ENCODE measurements at regions not wholly inside any gene's neighbourhood (a gene's known extent, or its start where the extent isn't known, plus 50 kb on each side); places are given as distances from the start of the nearest gene placed in this dataset.

DNA sequence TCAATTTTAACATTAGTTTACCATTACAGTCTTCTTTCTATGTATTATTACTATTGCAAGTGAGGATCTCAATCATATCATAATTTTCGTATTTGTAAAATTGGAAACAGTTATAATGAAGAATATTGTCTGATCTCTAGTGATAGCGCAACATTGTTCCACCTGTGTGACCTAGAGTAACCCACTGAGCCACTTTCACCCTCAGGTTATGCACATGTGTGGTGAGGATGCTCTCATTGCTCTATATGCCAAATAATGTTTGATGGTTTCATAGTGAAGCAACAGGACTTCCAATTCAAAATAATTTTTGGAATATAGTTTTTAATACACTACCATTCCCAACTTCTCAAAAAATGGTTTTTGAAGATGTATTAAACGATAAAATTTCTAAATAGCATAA, 603.1 kb upstream of the MAN1A1 start:
- Histone ChIP-seq H4K5ac (ENCODE audit: insufficient read length, low read depth, low read length) (no peak overlapping the region), H3K36me3 (ENCODE audit: control insufficient read depth in 2 of 4, insufficient read depth in 4 of 4, low read length in 3 of 4) (no peaks in the 10 kb centered on the region), H2BK5ac (ENCODE audit: low read depth, low read length) (no peak overlapping the region), H4K91ac (replicated peaks; ENCODE audit: insufficient read length, low read length) (no peak overlapping the region), H4K20me1 (replicated peaks in 1 of 2; ENCODE audit: control insufficient read depth in 1 of 2, insufficient read depth in 2 of 2, low read length in 2 of 2) (no peaks in the 10 kb centered on the region), H3K9me3 (ENCODE audit: insufficient read depth in 2 of 2, low read depth in 1 of 2, low read length in 1 of 2) (no peaks in the 10 kb centered on the region), H3K27ac (ENCODE audit: low read depth, low read length) (no peak overlapping the region), H3K4ac (replicated peaks; ENCODE audit: insufficient read length, low read depth, low read length) (no peak overlapping the region), H2BK12ac (ENCODE audit: low read depth, low read length) (no peak overlapping the region), H3K9ac (replicated peaks in 1 of 4; ENCODE audit: extremely low read depth in 1 of 4, low read depth in 3 of 4, low read length in 3 of 4) (no peak overlapping the region), H3K56ac (replicated peaks; ENCODE audit: insufficient read length, low read depth, low read length) (no peak overlapping the region), H3K79me2 (ENCODE audit: control insufficient read depth in 1 of 2, insufficient read depth in 2 of 2, low read length in 2 of 2) (no peaks in the 10 kb centered on the region), H3K27me3 (replicated peaks in 1 of 4; ENCODE audit: control insufficient read depth in 3 of 4, extremely low read depth in 1 of 4, insufficient read depth in 3 of 4, low read length in 3 of 4) (no peaks in the 10 kb centered on the region), H2BK20ac (ENCODE audit: low read length) (no peak overlapping the region), H2AFZ (ENCODE audit: low read length) (no peak overlapping the region), H4K8ac (ENCODE audit: extremely low read depth, insufficient read depth, low read length) (no peak overlapping the region), H3K18ac (ENCODE audit: extremely low read depth, low read length) (no peak overlapping the region), H3K4me1 (replicated peaks in 1 of 4; ENCODE audit: control insufficient read depth in 3 of 4, insufficient read depth in 4 of 4, low read length in 3 of 4) (peaks cover 0 to 7% (median 3%) of the 10 kb centered on the region in 4 experiments; a peak in 6 of 7 replicates), H2AK5ac (ENCODE audit: low read depth, low read length) (no peak overlapping the region), H3K4me2 (ENCODE audit: insufficient read depth in 1 of 2, low read depth in 2 of 2, low read length in 2 of 2) (no peak overlapping the region), H3K14ac (ENCODE audit: insufficient read length) (no peak overlapping the region), H2BK120ac (replicated peaks; ENCODE audit: low read depth, low read length) (no peak overlapping the region), H3K23me2 (ENCODE audit: low read depth, low read length) (no peaks in the 10 kb centered on the region), H3K4me3 (ENCODE audit: extremely low read depth in 1 of 4, insufficient read depth in 2 of 4, low read depth in 3 of 4, low read length in 4 of 4) (no peak overlapping the region), H3K23ac (ENCODE audit: insufficient read length) (no peak overlapping the region), H2BK15ac (ENCODE audit: low read length) (no peak overlapping the region), H3K79me1 (ENCODE audit: low read depth, low read length) (no peaks in the 10 kb centered on the region)
- POLR2A ChIA-PET (ENCODE audit: partially characterized antibody): no interaction called here
- DNase-seq (ENCODE audit: low read depth in 1 of 2, low spot score in 2 of 2) (no peak), FAIRE-seq (no peak)
- 92% methylated on average over 3 of the region's 3 CpGs; no CpG with 5 or more reads in 1 of the 2 experiments for WGBS, 2 experiments (ENCODE audit: extremely low coverage in 1 of 2, insufficient coverage in 1 of 2, insufficient read length in 1 of 2, insufficient replicate concordance in 2 of 2, low coverage in 1 of 2, low lambda C conversion rate in 2 of 2, missing lambda C conversion rate in 1 of 2)
- CTCF ChIA-PET (ENCODE audit: partially characterized antibody): no interaction called here
- no peak for TF ChIP-seq CBX8 (IDR thresholded peaks at IDR 0.05; ENCODE audit: borderline replicate concordance, low read depth, low read length)
- no peak for TF ChIP-seq RNF2 (IDR thresholded peaks at IDR 0.05; ENCODE audit: borderline replicate concordance, low read depth, low read length, missing control alignments, poor library complexity, severe bottlenecking)
